IPS DF 6.9 (cell line): ENCODE measurements at regions not wholly inside any gene's neighbourhood (a gene's known extent, or its start where the extent isn't known, plus 50 kb on each side); places are given as distances from the start of the nearest gene placed in this dataset.

Source experiments
- DNase-seq: peaks from one replicate; pipeline ENCODE4 v3.0.0-alpha.2; 2013; ENCODE audit warnings: low read depth, low spot score
- H3K27ac ChIP-seq: one replicate; pipeline ENCODE4 v1.5.1; 2013; ENCODE audit warnings: low read length, control low read depth
- H3K27me3 ChIP-seq: 2 replicates; pipeline ENCODE4 v1.6.1; 2013; ENCODE audit warnings: mild to moderate bottlenecking, low read length; ENCODE audit not compliant: control insufficient read depth, insufficient read depth
- H3K36me3 ChIP-seq: 2 replicates; pipeline ENCODE4 v1.6.1; 2013; ENCODE audit warnings: low read length; ENCODE audit not compliant: control insufficient read depth, insufficient read depth
- H3K4me1 ChIP-seq: 2 replicates; pipeline ENCODE4 v1.6.1; 2013; ENCODE audit warnings: low read length; ENCODE audit not compliant: control insufficient read depth, insufficient read depth
- H3K4me3 ChIP-seq: 2 replicates; pipeline ENCODE4 v1.5.1; 2013; ENCODE audit warnings: mild to moderate bottlenecking, low read length
- H3K9me3 ChIP-seq: 2 replicates; pipeline ENCODE4 v1.6.1; 2013; ENCODE audit warnings: low read length, inconsistent platforms; ENCODE audit not compliant: control insufficient read depth, insufficient read depth
- WGBS: extraction: QIAGEN DNeasy Blood & Tissue Kit; methylation state at CpG from one replicate; pipeline ENCODE4 v1.1.7; 2013; ENCODE audit warnings: mixed read lengths, missing lambda C conversion rate; ENCODE audit not compliant: insufficient read length, insufficient coverage; 5-methylcytosine and 5-hydroxymethylcytosine counted together

- no CpG with 5 or more reads among the region's 3 CpGs for WGBS
- Histone ChIP-seq H3K27ac (no peak overlapping the region), H3K36me3 (no peaks in the 10 kb centered on the region), H3K4me1 (no peaks in the 10 kb centered on the region), H3K27me3 (no peaks in the 10 kb centered on the region), H3K4me3 (no peak overlapping the region), H3K9me3 (no peaks in the 10 kb centered on the region)
- no peak for DNase-seq
Measured at GRCh38 chr13:86864376-86864775, 806.8 kb upstream of the SLITRK5 start.

- no peak overlapping the region for H3K27ac ChIP-seq
- H3K36me3 ChIP-seq: no peaks in the 10 kb centered on the region
- no CpG with 5 or more reads among the region's 2 CpGs for WGBS
- no peak overlapping the region for H3K4me3 ChIP-seq
- H3K9me3 ChIP-seq: no peaks in the 10 kb centered on the region
- no peak for DNase-seq
- no peaks in the 10 kb centered on the region for H3K27me3 ChIP-seq
- H3K4me1 ChIP-seq: no peaks in the 10 kb centered on the region
Measured at GRCh38 chr13:86870444-86870843, 800.7 kb upstream of the SLITRK5 start.

- WGBS: no CpG with 5 or more reads among the region's 1 CpG
- H3K4me3 ChIP-seq: no peak overlapping the region
Measured at GRCh38 chr13:86877441-86877840, 793.7 kb upstream of the SLITRK5 start.

GRCh38 chr13:86878781-86879180 is 792.4 kb upstream of the SLITRK5 start:
- no CpG with 5 or more reads among the region's 3 CpGs for WGBS
- no peak overlapping the region for H3K27ac ChIP-seq
- H3K4me1 ChIP-seq: peaks cover 5% of the 10 kb centered on the region; the same call in 1 of the 2 replicates
- no peak for DNase-seq
- no peak overlapping the region for H3K4me3 ChIP-seq
- H3K36me3 ChIP-seq: no peaks in the 10 kb centered on the region
- peaks cover 14% of the 10 kb centered on the region; the same call in 1 of the 2 replicates for H3K27me3 ChIP-seq
- H3K9me3 ChIP-seq: no peaks in the 10 kb centered on the region

More at GRCh38 chr13:86877441-86877840, 793.7 kb upstream of the SLITRK5 start:
- no peak for DNase-seq
- H3K9me3 ChIP-seq: no peaks in the 10 kb centered on the region
- no peak overlapping the region for H3K27ac ChIP-seq
- H3K36me3 ChIP-seq: no peaks in the 10 kb centered on the region
- peaks cover 8% of the 10 kb centered on the region; the same call in 1 of the 2 replicates for H3K27me3 ChIP-seq
- H3K4me1 ChIP-seq: 0 out of 2 replicates have a peak, but pooled peaks cover under 1% of the 10 kb centered on the region

- H3K9me3 ChIP-seq: no peaks in the 10 kb centered on the region
- H3K36me3 ChIP-seq: no peaks in the 10 kb centered on the region
- no peak overlapping the region for H3K27ac ChIP-seq
- H3K4me3 ChIP-seq: no peak overlapping the region
- peak; percentile 66 for DNase-seq
- peaks cover 5% of the 10 kb centered on the region; the same call in 1 of the 2 replicates for H3K4me1 ChIP-seq
- peaks cover 14% of the 10 kb centered on the region; the same call in 1 of the 2 replicates for H3K27me3 ChIP-seq
- WGBS: no CpG with 5 or more reads among the region's 2 CpGs
Measured at GRCh38 chr13:86881390-86881789, 789.8 kb upstream of the SLITRK5 start.

- Histone ChIP-seq H3K27ac (no peak overlapping the region), H3K9me3 (no peaks in the 10 kb centered on the region), H3K36me3 (no peaks in the 10 kb centered on the region), H3K27me3 (peaks cover 11% of the 10 kb centered on the region; the same call in 1 of the 2 replicates), H3K4me3 (no peak overlapping the region), H3K4me1 (peaks cover 5% of the 10 kb centered on the region; the same call in 1 of the 2 replicates)
- WGBS: no CpG with 5 or more reads among the region's 5 CpGs
- DNase-seq: peak; percentile 77
Measured at GRCh38 chr13:86882107-86882506, 789.1 kb upstream of the SLITRK5 start.

- no peak overlapping the region for H3K27ac ChIP-seq
- WGBS: no CpG with 5 or more reads among the region's 3 CpGs
- H3K4me1 ChIP-seq: peaks cover 5% of the 10 kb centered on the region; the same call in 1 of the 2 replicates
- no peak for DNase-seq
- no peak overlapping the region for H3K4me3 ChIP-seq
- no peaks in the 10 kb centered on the region for H3K9me3 ChIP-seq
- H3K36me3 ChIP-seq: no peaks in the 10 kb centered on the region
- peaks cover 11% of the 10 kb centered on the region; the same call in 1 of the 2 replicates for H3K27me3 ChIP-seq
Measured at GRCh38 chr13:86882835-86883234, 788.3 kb upstream of the SLITRK5 start.

GRCh38 chr13:86892330-86892729 is 778.8 kb upstream of the SLITRK5 start:
- Histone ChIP-seq H3K27ac (no peak overlapping the region), H3K36me3 (no peaks in the 10 kb centered on the region), H3K27me3 (no peaks in the 10 kb centered on the region), H3K9me3 (no peaks in the 10 kb centered on the region), H3K4me1 (no peaks in the 10 kb centered on the region), H3K4me3 (no peak overlapping the region)
- no peak for DNase-seq
- WGBS: no CpG with 5 or more reads among the region's 3 CpGs

GRCh38 chr13:86900906-86901305 is 770.3 kb upstream of the SLITRK5 start:
- Histone ChIP-seq H3K4me1 (no peaks in the 10 kb centered on the region), H3K27me3 (no peaks in the 10 kb centered on the region), H3K27ac (no peak overlapping the region), H3K9me3 (no peaks in the 10 kb centered on the region), H3K36me3 (no peaks in the 10 kb centered on the region), H3K4me3 (no peak overlapping the region)
- no CpG with 5 or more reads among the region's 1 CpG for WGBS
- DNase-seq: no peak

GRCh38 chr13:86906127-86906874 is 764.9 kb upstream of the SLITRK5 start:
- Histone ChIP-seq H3K4me3 (no peak overlapping the region), H3K27me3 (no peaks in the 10 kb centered on the region), H3K4me1 (no peaks in the 10 kb centered on the region; the same call in 1 of the 2 replicates), H3K36me3 (no peaks in the 10 kb centered on the region), H3K9me3 (no peaks in the 10 kb centered on the region), H3K27ac (no peak overlapping the region)
- WGBS: no CpG with 5 or more reads among the region's 7 CpGs
- DNase-seq: no peak
